ENCODE measurements at regions not wholly inside any gene's neighbourhood (a gene's known extent, or its start where the extent isn't known, plus 50 kb on each side); places are given as distances from the start of the nearest gene placed in this dataset.
"Not testable (repeated sequence)": the region's sequence is repeated elsewhere in the genome, so short reads cannot be mapped to it uniquely, and the experiment has no call there.

DNA sequence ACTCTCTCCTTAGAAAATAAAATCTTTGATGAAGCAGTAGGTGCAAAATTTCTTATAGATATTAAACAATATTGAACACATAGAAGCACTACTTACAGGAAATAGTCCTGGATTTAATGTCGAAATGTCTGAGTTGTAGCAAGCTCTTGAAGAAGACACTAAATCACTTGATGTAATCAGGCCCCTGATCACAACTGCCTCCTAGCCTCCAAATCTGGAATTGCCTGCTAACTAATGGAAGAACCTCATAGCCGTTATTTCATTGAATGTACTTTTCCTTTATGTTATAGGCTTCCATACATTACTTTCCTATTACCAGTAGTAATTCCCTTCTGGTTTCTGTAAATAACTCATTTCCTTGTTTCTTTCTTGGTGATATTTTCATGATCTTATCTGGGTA, 675.7 kb upstream of the CHRM3 start:
- no peaks in the 10 kb centered on the region for H3K36me3 ChIP-seq (ENCODE audit: insufficient read depth, low read length)
- no peaks in the 10 kb centered on the region for H3K79me2 ChIP-seq (ENCODE audit: insufficient read depth, low read depth, low read length)
- H3K9me3 ChIP-seq (ENCODE audit: low read length), result no peaks in the 10 kb centered on the region
- no peak overlapping the region for H3K4me3 ChIP-seq (ENCODE audit: low read depth, low read length, poor library complexity, severe bottlenecking)
- intact Hi-C loops (cut with micrococcal nuclease; ENCODE audit: unreplicated experiment), result no loop called here
- no TSS peak for BruUV-seq (replicated peaks)
- TF ChIP-seq, protein P1, sequence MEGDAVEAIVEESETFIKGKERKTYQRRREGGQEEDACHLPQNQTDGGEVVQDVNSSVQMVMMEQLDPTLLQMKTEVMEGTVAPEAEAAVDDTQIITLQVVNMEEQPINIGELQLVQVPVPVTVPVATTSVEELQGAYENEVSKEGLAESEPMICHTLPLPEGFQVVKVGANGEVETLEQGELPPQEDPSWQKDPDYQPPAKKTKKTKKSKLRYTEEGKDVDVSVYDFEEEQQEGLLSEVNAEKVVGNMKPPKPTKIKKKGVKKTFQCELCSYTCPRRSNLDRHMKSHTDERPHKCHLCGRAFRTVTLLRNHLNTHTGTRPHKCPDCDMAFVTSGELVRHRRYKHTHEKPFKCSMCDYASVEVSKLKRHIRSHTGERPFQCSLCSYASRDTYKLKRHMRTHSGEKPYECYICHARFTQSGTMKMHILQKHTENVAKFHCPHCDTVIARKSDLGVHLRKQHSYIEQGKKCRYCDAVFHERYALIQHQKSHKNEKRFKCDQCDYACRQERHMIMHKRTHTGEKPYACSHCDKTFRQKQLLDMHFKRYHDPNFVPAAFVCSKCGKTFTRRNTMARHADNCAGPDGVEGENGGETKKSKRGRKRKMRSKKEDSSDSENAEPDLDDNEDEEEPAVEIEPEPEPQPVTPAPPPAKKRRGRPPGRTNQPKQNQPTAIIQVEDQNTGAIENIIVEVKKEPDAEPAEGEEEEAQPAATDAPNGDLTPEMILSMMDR (conservative IDR thresholded peaks at IDR 0.05; ENCODE audit: low read length), result no peak
- no peak for TF ChIP-seq EZH2phosphoT487 (IDR thresholded peaks at IDR 0.05; ENCODE audit: borderline replicate concordance, low read depth, low read length)
- CTCF ChIA-PET (ENCODE audit: unreplicated experiment), result no interaction called here
- no peak overlapping the region for H3K27ac ChIP-seq (ENCODE audit: low read depth, low read length, poor library complexity, severe bottlenecking)
- no peaks in the 10 kb centered on the region for H4K20me1 ChIP-seq (ENCODE audit: insufficient read depth, low read length)
- H3K4me1 ChIP-seq (ENCODE audit: insufficient read depth, low read length, poor library complexity, severe bottlenecking), result no peaks in the 10 kb centered on the region
- no peak overlapping the region for H2AFZ ChIP-seq (ENCODE audit: low read length)
- no peak for DNase-seq (ENCODE audit: low spot score)
- H3K4me2 ChIP-seq (ENCODE audit: low read length), result no peak overlapping the region
- no peaks in the 10 kb centered on the region for H3K9me2 ChIP-seq (ENCODE audit: insufficient read depth, low read length)
- POLR2A ChIA-PET, result no interaction called here

DNA sequence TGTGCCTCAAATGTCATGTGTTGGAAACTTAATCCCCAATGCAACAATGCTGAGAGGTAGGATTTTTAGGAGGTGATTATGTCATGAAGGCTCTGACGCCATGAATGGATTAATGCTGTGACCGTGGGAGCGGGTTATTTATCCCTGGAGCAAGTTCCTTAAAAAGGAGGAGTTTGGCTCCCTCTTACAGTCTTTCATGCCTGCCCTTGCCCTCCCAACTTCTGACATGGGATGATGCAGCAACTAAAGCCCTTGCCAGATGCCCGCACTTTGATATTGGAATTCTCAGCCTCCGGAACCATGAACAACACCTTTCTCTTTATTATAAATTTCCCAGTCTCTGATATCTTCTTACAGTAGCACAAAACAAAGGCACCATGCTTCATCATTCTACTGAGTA, 685.3 kb upstream of the CHRM3 start:
- Histone ChIP-seq H3K79me2 (ENCODE audit: insufficient read depth, low read depth, low read length) (no peaks in the 10 kb centered on the region), H3K36me3 (ENCODE audit: insufficient read depth, low read length) (no peaks in the 10 kb centered on the region), H3K4me3 (ENCODE audit: low read depth, low read length, poor library complexity, severe bottlenecking) (no peak overlapping the region), H4K20me1 (ENCODE audit: insufficient read depth, low read length) (no peaks in the 10 kb centered on the region), H3K27ac (ENCODE audit: low read depth, low read length, poor library complexity, severe bottlenecking) (no peak overlapping the region), H3K4me1 (ENCODE audit: insufficient read depth, low read length, poor library complexity, severe bottlenecking) (no peaks in the 10 kb centered on the region), H2AFZ (ENCODE audit: low read length) (no peak overlapping the region), H3K9me3 (ENCODE audit: low read length) (no peaks in the 10 kb centered on the region), H3K4me2 (ENCODE audit: low read length) (no peak overlapping the region), H3K9me2 (ENCODE audit: insufficient read depth, low read length) (no peaks in the 10 kb centered on the region)
- ChIA-PET POLR2A (no interaction called here), CTCF (ENCODE audit: unreplicated experiment) (no interaction called here)
- no TSS peak for BruUV-seq (replicated peaks)
- intact Hi-C loops (cut with micrococcal nuclease; ENCODE audit: unreplicated experiment), result no loop called here
- DNase-seq (ENCODE audit: low spot score), result no peak
- TF ChIP-seq, protein P1 (conservative IDR thresholded peaks at IDR 0.05; ENCODE audit: low read length), result no peak
- no peak for TF ChIP-seq EZH2phosphoT487 (IDR thresholded peaks at IDR 0.05; ENCODE audit: borderline replicate concordance, low read depth, low read length)

DNA sequence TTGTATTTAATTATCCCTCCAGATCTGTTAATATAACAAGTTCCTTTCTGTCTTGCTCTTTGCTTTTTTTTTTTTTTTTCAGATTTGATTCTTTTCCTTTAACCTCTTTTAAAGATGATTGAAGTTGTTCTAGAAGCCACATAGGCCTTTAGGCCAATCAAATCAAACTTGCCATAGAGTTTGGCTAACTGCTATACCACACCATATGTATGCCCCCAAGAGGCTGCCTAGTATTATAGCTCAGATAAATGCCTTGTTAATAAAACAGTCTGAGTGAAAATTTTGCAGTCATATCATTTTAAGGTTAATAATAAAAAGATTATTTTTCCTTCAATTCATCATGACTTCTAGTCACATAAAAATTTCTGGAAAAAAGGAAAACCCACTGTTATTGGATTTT, 696.0 kb upstream of the CHRM3 start:
- ChIA-PET POLR2A (no interaction called here), CTCF (ENCODE audit: unreplicated experiment) (no interaction called here)
- no peak for TF ChIP-seq EZH2phosphoT487 (IDR thresholded peaks at IDR 0.05; ENCODE audit: borderline replicate concordance, low read depth, low read length)
- TF ChIP-seq, protein P1 (conservative IDR thresholded peaks at IDR 0.05; ENCODE audit: low read length), result no peak
- no peaks in the 10 kb centered on the region for H4K20me1 ChIP-seq (ENCODE audit: insufficient read depth, low read length)
- DNase-seq (ENCODE audit: low spot score), result no peak
- no peak overlapping the region for H2AFZ ChIP-seq (ENCODE audit: low read length)
- intact Hi-C loops (cut with micrococcal nuclease; ENCODE audit: unreplicated experiment), result no loop called here
- H3K4me1 ChIP-seq (ENCODE audit: insufficient read depth, low read length, poor library complexity, severe bottlenecking), result no peaks in the 10 kb centered on the region
- no peak overlapping the region for H3K4me3 ChIP-seq (ENCODE audit: low read depth, low read length, poor library complexity, severe bottlenecking)
- BruUV-seq (replicated peaks), result no TSS peak
- 0 out of 2 replicates have a peak, but pooled peaks cover 5% of the 10 kb centered on the region for H3K9me3 ChIP-seq (ENCODE audit: low read length)
- H3K36me3 ChIP-seq (ENCODE audit: insufficient read depth, low read length), result no peaks in the 10 kb centered on the region
- H3K4me2 ChIP-seq (ENCODE audit: low read length), result no peak overlapping the region
- H3K9me2 ChIP-seq (ENCODE audit: insufficient read depth, low read length), result no peaks in the 10 kb centered on the region
- H3K27ac ChIP-seq (ENCODE audit: low read depth, low read length, poor library complexity, severe bottlenecking), result no peak overlapping the region
- H3K79me2 ChIP-seq (ENCODE audit: insufficient read depth, low read depth, low read length), result no peaks in the 10 kb centered on the region

DNA sequence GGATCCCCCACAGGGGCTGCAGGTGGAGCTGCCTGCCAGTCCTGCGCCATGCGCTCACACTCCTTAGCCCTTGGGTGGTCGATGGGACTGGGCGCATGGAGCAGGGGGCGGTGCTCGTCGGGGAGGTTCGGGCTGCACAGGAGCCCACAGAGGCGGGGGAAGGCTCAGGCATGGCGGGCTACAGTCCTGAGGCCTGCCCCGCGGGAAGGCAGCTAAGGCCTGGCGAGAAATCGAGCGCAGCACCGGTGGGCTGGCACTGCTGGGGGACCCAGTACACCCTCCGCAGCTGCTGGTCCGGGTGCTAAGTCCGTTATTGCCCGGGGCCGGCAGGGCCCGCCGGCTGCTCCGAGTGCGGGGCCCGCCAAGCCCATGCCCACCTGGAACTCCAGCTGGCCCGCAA, 701.8 kb upstream of the CHRM3 start:
- H3K36me3 ChIP-seq (ENCODE audit: insufficient read depth, low read length); H3K9me2 ChIP-seq (ENCODE audit: insufficient read depth, low read length); CTCF ChIA-PET (ENCODE audit: unreplicated experiment); H3K27ac ChIP-seq (ENCODE audit: low read depth, low read length, poor library complexity, severe bottlenecking); H3K4me2 ChIP-seq (ENCODE audit: low read length); H3K9me3 ChIP-seq (ENCODE audit: low read length); H3K79me2 ChIP-seq (ENCODE audit: insufficient read depth, low read depth, low read length); H4K20me1 ChIP-seq (ENCODE audit: insufficient read depth, low read length); H2AFZ ChIP-seq (ENCODE audit: low read length); H3K4me3 ChIP-seq (ENCODE audit: low read depth, low read length, poor library complexity, severe bottlenecking); DNase-seq (ENCODE audit: low spot score); BruUV-seq (replicated peaks); intact Hi-C loops (cut with micrococcal nuclease; ENCODE audit: unreplicated experiment); H3K4me1 ChIP-seq (ENCODE audit: insufficient read depth, low read length, poor library complexity, severe bottlenecking): not testable (repeated sequence)
- POLR2A ChIA-PET, result interaction anchor here (0.6 kb wide), 1 partner anchor 384 kb away, joined by 3 read pairs; no protein-coding TSS in a partner anchor

Measured in OCI-LY7 (cell line).